ENCODE measurements at regions not wholly inside any gene's neighbourhood (a gene's known extent, or its start where the extent isn't known, plus 50 kb on each side); places are given as distances from the start of the nearest gene placed in this dataset.

GRCh38 chr20:50405915-50406609, 104.1 kb upstream of the PTPN1 start:
- DNase-seq (ENCODE audit: low read depth) = no peak
- no peak overlapping the region for H3K4me3 ChIP-seq (ENCODE audit: low read length)
- no peak for TF ChIP-seq CTCF (conservative IDR thresholded peaks at IDR 0.05; ENCODE audit: low read depth, low read length)

GRCh38 chr20:50406610-50407136, 103.5 kb upstream of the PTPN1 start:
- no peak for TF ChIP-seq CTCF (conservative IDR thresholded peaks at IDR 0.05; ENCODE audit: low read depth, low read length)
- no peak overlapping the region for H3K4me3 ChIP-seq (ENCODE audit: low read length)
- DNase-seq (ENCODE audit: low read depth) = no peak

GRCh38 chr20:50408526-50409364, 101.4 kb upstream of the PTPN1 start:
- H3K4me3 ChIP-seq (ENCODE audit: low read length) = no peak overlapping the region
- DNase-seq (ENCODE audit: low read depth) = no peak
- no peak for TF ChIP-seq CTCF (conservative IDR thresholded peaks at IDR 0.05; ENCODE audit: low read depth, low read length)

- DNase-seq (ENCODE audit: low read depth) = no peak
- TF ChIP-seq CTCF (conservative IDR thresholded peaks at IDR 0.05; ENCODE audit: low read depth, low read length) = no peak
- H3K4me3 ChIP-seq (ENCODE audit: low read length) = no peak overlapping the region
These were observed 100.7 kb upstream of the PTPN1 start for GRCh38 chr20:50409495-50409894.

GRCh38 chr20:50410343-50410742, 99.8 kb upstream of the PTPN1 start:
- H3K4me3 ChIP-seq (ENCODE audit: low read length) = no peak overlapping the region
- no peak for DNase-seq (ENCODE audit: low read depth)
- TF ChIP-seq CTCF (conservative IDR thresholded peaks at IDR 0.05; ENCODE audit: low read depth, low read length) = no peak

GRCh38 chr20:50412069-50412468, 98.1 kb upstream of the PTPN1 start:
- no peak overlapping the region for H3K4me3 ChIP-seq (ENCODE audit: low read length)
- DNase-seq (ENCODE audit: low read depth) = no peak
- no peak for TF ChIP-seq CTCF (conservative IDR thresholded peaks at IDR 0.05; ENCODE audit: low read depth, low read length)
